ENCODE measurements at regions not wholly inside any gene's neighbourhood (a gene's known extent, or its start where the extent isn't known, plus 50 kb on each side); places are given as distances from the start of the nearest gene placed in this dataset.
A peak's percentile ranks its signal among the peaks of the same experiment; 100 is the strongest.

DNA sequence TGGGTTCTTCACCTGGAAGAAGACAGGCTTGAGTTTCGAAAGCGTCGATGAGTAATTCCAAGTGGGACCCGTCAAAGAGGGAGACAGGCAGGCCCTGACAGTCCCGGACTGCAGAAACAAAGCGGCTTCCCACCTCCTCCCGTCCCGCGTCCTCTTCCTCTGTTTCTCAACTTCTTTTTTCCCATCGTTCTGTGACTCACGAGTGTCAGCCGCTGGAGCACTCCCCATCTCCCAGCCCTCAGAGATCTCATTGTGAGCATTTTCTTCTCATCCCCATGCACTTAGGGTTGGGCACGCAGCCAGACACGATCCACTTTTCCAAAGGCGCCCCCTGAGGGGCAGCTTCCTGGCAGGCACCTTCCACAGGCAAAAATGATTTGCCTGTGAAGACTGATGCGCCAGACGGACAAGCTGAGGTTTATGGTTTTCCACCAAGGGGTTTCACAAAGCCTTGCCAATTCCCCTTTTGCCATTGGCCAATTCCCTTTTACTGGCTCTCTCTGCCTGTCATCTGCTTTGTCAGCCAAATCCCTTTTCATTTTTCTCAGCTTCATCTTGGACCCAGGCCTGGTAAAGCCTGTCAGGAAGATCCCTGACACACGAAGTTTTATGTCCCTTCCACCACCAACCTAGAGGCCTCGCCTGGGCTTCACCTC, 86.5 kb upstream of the ANKRD55 start:
- Histone ChIP-seq H3K36me3 (no peaks in the 10 kb centered on the region), H3K4me3 (peak overlapping the region in 1 of 4 donors; percentile 1), H3K9me3 (no peaks in the 10 kb centered on the region), H3K27me3 (no peaks in the 10 kb centered on the region), H3K27ac (peak overlapping the region in 3 of 4 donors; percentile 12 to 44 (median 43)), H3K4me1 (peaks cover 0 to 4% (median 0%) of the 10 kb centered on the region in 4 donors)
- 59 to 69% methylated on average over 19 of the region's 19 CpGs for WGBS, 2 donors
- DNase-seq (peak in 1 of 2 donors; percentile 28), ATAC-seq (ENCODE audit: low FRiP score in 2 of 2) (peak in 1 of 2 donors; percentile 87)
- TF ChIP-seq POLR2A (IDR thresholded peaks at IDR 0.05), result no peak

- ATAC-seq (ENCODE audit: low FRiP score in 2 of 2), result no peak
- H3K27ac ChIP-seq, result no peak overlapping the region
- H3K36me3 ChIP-seq, result no peaks in the 10 kb centered on the region
- no peaks in the 10 kb centered on the region for H3K9me3 ChIP-seq
- H3K4me3 ChIP-seq, result no peak overlapping the region
- TF ChIP-seq POLR2A (IDR thresholded peaks at IDR 0.05) (no peak), POLR2AphosphoS5 (IDR thresholded peaks at IDR 0.05) (no peak), CTCF (IDR thresholded peaks at IDR 0.05) (no peak), EP300 (IDR thresholded peaks at IDR 0.05) (no peak)
- WGBS, 2 donors, result 85 to 90% methylated on average over 7 of the region's 7 CpGs
- peaks cover 0 to 4% (median 0%) of the 10 kb centered on the region in 4 donors for H3K4me1 ChIP-seq
- no peaks in the 10 kb centered on the region for H3K27me3 ChIP-seq
- DNase-seq, result no peak
Observed at GRCh38 chr5:56317923-56318561, 84.9 kb upstream of the ANKRD55 start.

DNA sequence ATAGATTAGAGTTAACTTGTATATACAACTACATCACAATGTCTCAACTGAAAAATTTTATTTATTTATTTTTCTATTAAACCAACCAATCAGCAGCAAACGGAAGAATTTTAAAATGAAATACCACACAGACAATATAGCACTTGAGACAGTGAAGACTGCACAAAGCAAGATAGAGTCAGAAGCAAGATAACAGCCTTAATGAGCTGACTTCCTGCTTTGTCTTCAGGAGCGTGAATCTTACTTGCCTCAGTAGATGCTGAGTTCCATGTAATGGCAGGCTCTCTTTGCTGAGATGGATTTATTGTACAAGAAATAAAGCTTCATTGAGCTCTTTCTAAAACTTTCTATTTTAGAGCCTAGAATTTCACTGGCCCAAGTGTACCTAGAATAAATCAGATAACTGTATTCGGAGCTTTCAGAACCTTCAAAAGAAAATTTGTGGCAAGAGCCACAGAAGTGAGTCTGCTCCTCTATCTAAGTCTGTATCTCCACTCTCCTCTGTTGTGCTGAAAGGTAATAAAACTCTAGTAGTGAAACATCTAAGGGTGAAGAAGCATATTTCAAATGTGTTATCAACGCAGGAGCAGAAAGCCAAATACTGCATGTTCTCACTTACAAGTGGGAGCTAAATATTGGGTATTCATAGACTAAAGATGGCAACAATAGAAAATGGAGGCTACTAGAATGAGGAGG, 83.3 kb upstream of the ANKRD55 start:
- H3K36me3 ChIP-seq, result no peaks in the 10 kb centered on the region
- H3K27me3 ChIP-seq, result no peaks in the 10 kb centered on the region
- H3K4me3 ChIP-seq, result no peak overlapping the region
- H3K9me3 ChIP-seq, result no peaks in the 10 kb centered on the region
- no peak overlapping the region for H3K27ac ChIP-seq
- peaks cover 0 to 4% (median 0%) of the 10 kb centered on the region in 4 donors for H3K4me1 ChIP-seq
- 89 to 91% methylated on average over 4 of the region's 4 CpGs for WGBS, 2 donors
- no peak for ATAC-seq (ENCODE audit: low FRiP score in 2 of 2)
- no peak for TF ChIP-seq POLR2A (IDR thresholded peaks at IDR 0.05)
- no peak for TF ChIP-seq EP300 (IDR thresholded peaks at IDR 0.05)
- TF ChIP-seq CTCF (IDR thresholded peaks at IDR 0.05), result no peak
- no peak for TF ChIP-seq POLR2AphosphoS5 (IDR thresholded peaks at IDR 0.05)
- no peak for DNase-seq

- TF ChIP-seq POLR2A (IDR thresholded peaks at IDR 0.05) (no peak), POLR2AphosphoS5 (IDR thresholded peaks at IDR 0.05) (no peak), EP300 (IDR thresholded peaks at IDR 0.05) (no peak), CTCF (IDR thresholded peaks at IDR 0.05) (peak in 1 of 6 experiments; percentile 45)
- H3K4me3 ChIP-seq, result no peak overlapping the region
- no peaks in the 10 kb centered on the region for H3K27me3 ChIP-seq
- DNase-seq (no peak), ATAC-seq (ENCODE audit: low FRiP score in 2 of 2) (no peak)
- H3K27ac ChIP-seq, result no peak overlapping the region
- peaks cover 0 to 4% (median 0%) of the 10 kb centered on the region in 4 donors for H3K4me1 ChIP-seq
- H3K36me3 ChIP-seq, result no peaks in the 10 kb centered on the region
- 68 to 90% methylated on average over 6 of the region's 6 CpGs for WGBS, 2 donors
- no peaks in the 10 kb centered on the region for H3K9me3 ChIP-seq
Observed at GRCh38 chr5:56314529-56314928, 81.4 kb upstream of the ANKRD55 start.

- Histone ChIP-seq H3K27ac (no peak overlapping the region), H3K4me3 (no peak overlapping the region), H3K4me1 (peaks cover 0 to under 1% (median 0%) of the 10 kb centered on the region in 4 donors), H3K36me3 (no peaks in the 10 kb centered on the region), H3K9me3 (no peaks in the 10 kb centered on the region), H3K27me3 (no peaks in the 10 kb centered on the region)
- TF ChIP-seq CTCF (IDR thresholded peaks at IDR 0.05), result no peak
- no peak for TF ChIP-seq EP300 (IDR thresholded peaks at IDR 0.05)
- TF ChIP-seq POLR2AphosphoS5 (IDR thresholded peaks at IDR 0.05), result no peak
- TF ChIP-seq POLR2A (IDR thresholded peaks at IDR 0.05), result no peak
- DNase-seq, result no peak
- ATAC-seq (ENCODE audit: low FRiP score in 2 of 2), result no peak
Observed at GRCh38 chr5:56313596-56313995, 80.5 kb upstream of the ANKRD55 start.

Data from upper lobe of left lung (tissue), 6 donors.